ENCODE measurements at regions not wholly inside any gene's neighbourhood (a gene's known extent, or its start where the extent isn't known, plus 50 kb on each side); places are given as distances from the start of the nearest gene placed in this dataset.

- intact Hi-C loops (cut with DNase I) = no loop called here
- no peaks in the 10 kb centered on the region for H3K9me3 ChIP-seq
- 76 to 79% methylated on average over 4 of the region's 4 CpGs for WGBS, 2 donors
- no peaks in the 10 kb centered on the region for H3K27me3 ChIP-seq
- no peak for ATAC-seq
- no peak for DNase-seq
- TF ChIP-seq CTCF (IDR thresholded peaks at IDR 0.05) (no peak), POLR2A (IDR thresholded peaks at IDR 0.05) (no peak)
- H3K36me3 ChIP-seq (replicated peaks in 1 of 2; ENCODE audit: insufficient read depth in 1 of 2, low read depth in 2 of 2) = no peaks in the 10 kb centered on the region
- no peak overlapping the region for H3K4me3 ChIP-seq
- no peaks in the 10 kb centered on the region for H3K4me1 ChIP-seq
- no peak overlapping the region for H3K27ac ChIP-seq
These were observed 362.3 kb downstream of the WDR11 start for GRCh38 chr10:121213437-121213836.

GRCh38 chr10:121216295-121216694 lies 365.1 kb downstream of the WDR11 start:
- Histone ChIP-seq H3K27me3 (no peaks in the 10 kb centered on the region), H3K4me1 (no peaks in the 10 kb centered on the region), H3K9me3 (no peaks in the 10 kb centered on the region), H3K4me3 (no peak overlapping the region), H3K27ac (no peak overlapping the region), H3K36me3 (replicated peaks in 1 of 2; ENCODE audit: insufficient read depth in 1 of 2, low read depth in 2 of 2) (no peaks in the 10 kb centered on the region)
- ATAC-seq (no peak), DNase-seq (no peak)
- TF ChIP-seq POLR2A (IDR thresholded peaks at IDR 0.05) (no peak), CTCF (IDR thresholded peaks at IDR 0.05) (no peak)
- 67 to 76% methylated on average over 2 of the region's 2 CpGs for WGBS, 2 donors
- intact Hi-C loops (cut with DNase I) = no loop called here

- H3K27me3 ChIP-seq = no peaks in the 10 kb centered on the region
- 68 to 85% methylated on average over 8 of the region's 8 CpGs for WGBS, 2 donors
- TF ChIP-seq CTCF (IDR thresholded peaks at IDR 0.05) (no peak), POLR2A (IDR thresholded peaks at IDR 0.05) (no peak)
- H3K4me1 ChIP-seq = no peaks in the 10 kb centered on the region
- ATAC-seq (no peak), DNase-seq (no peak)
- no peaks in the 10 kb centered on the region for H3K9me3 ChIP-seq
- H3K36me3 ChIP-seq (replicated peaks in 1 of 2; ENCODE audit: insufficient read depth in 1 of 2, low read depth in 2 of 2) = no peaks in the 10 kb centered on the region
- no peak overlapping the region for H3K4me3 ChIP-seq
- H3K27ac ChIP-seq = no peak overlapping the region
- intact Hi-C loops (cut with DNase I) = no loop called here
These were observed 365.6 kb downstream of the WDR11 start for GRCh38 chr10:121216721-121217181.

- WGBS, 2 donors = 51 to 52% methylated on average over 7 of the region's 7 CpGs
- no peaks in the 10 kb centered on the region for H3K9me3 ChIP-seq
- TF ChIP-seq POLR2A (IDR thresholded peaks at IDR 0.05) (no peak), CTCF (IDR thresholded peaks at IDR 0.05) (no peak)
- H3K4me3 ChIP-seq = no peak overlapping the region
- DNase-seq = no peak
- no peaks in the 10 kb centered on the region for H3K4me1 ChIP-seq
- H3K27me3 ChIP-seq = no peaks in the 10 kb centered on the region
- intact Hi-C loops (cut with DNase I) = no loop called here
- H3K27ac ChIP-seq = no peak overlapping the region
- no peaks in the 10 kb centered on the region for H3K36me3 ChIP-seq (replicated peaks in 1 of 2; ENCODE audit: insufficient read depth in 1 of 2, low read depth in 2 of 2)
- no peak for ATAC-seq
These were observed 366.2 kb downstream of the WDR11 start for GRCh38 chr10:121217331-121217730.

- Histone ChIP-seq H3K4me3 (no peak overlapping the region), H3K4me1 (no peaks in the 10 kb centered on the region), H3K9me3 (no peaks in the 10 kb centered on the region), H3K27me3 (no peaks in the 10 kb centered on the region), H3K36me3 (replicated peaks in 1 of 2; ENCODE audit: insufficient read depth in 1 of 2, low read depth in 2 of 2) (no peaks in the 10 kb centered on the region), H3K27ac (no peak overlapping the region)
- TF ChIP-seq CTCF (IDR thresholded peaks at IDR 0.05) = no peak
- intact Hi-C loops (cut with DNase I) = no loop called here
- no peak for ATAC-seq
- DNase-seq = no peak
- 71% methylated on average over 3 of the region's 3 CpGs for WGBS, 2 donors
These were observed 369.9 kb downstream of the WDR11 start for GRCh38 chr10:121221072-121221471.
